MG63 (cell line): ENCODE measurements at regions not wholly inside any gene's neighbourhood (a gene's known extent, or its start where the extent isn't known, plus 50 kb on each side); places are given as distances from the start of the nearest gene placed in this dataset.
A peak's percentile ranks its signal among the peaks of the same experiment; 100 is the strongest.
"Not testable (repeated sequence)": the region's sequence is repeated elsewhere in the genome, so short reads cannot be mapped to it uniquely, and the experiment has no call there.

ENCODE experiments used
- DNase-seq: peaks from one replicate; pipeline ENCODE4 v3.0.0-alpha.2; 2020
- H3K27me3 ChIP-seq: fragments of 250-450 bp; sonication (Bioruptor Pico); 2 replicates; pipeline ENCODE4 v1.5.1; 2020; ENCODE audit warnings: mild to moderate bottlenecking, moderate library complexity
- H3K36me3 ChIP-seq: fragments of 250-450 bp; sonication (Bioruptor Pico); 2 replicates; pipeline ENCODE4 v1.5.1; 2020; ENCODE audit warnings: mild to moderate bottlenecking, moderate library complexity
- H3K4me3 ChIP-seq: fragments of 250-450 bp; sonication (Bioruptor Pico); 2 replicates; pipeline ENCODE4 v1.5.1; 2020; ENCODE audit warnings: mild to moderate bottlenecking, moderate library complexity
- H3K9me3 ChIP-seq: fragments of 250-450 bp; sonication (Bioruptor Pico); 2 replicates; pipeline ENCODE4 v1.5.1; 2020; ENCODE audit warnings: mild to moderate bottlenecking, moderate library complexity

DNA sequence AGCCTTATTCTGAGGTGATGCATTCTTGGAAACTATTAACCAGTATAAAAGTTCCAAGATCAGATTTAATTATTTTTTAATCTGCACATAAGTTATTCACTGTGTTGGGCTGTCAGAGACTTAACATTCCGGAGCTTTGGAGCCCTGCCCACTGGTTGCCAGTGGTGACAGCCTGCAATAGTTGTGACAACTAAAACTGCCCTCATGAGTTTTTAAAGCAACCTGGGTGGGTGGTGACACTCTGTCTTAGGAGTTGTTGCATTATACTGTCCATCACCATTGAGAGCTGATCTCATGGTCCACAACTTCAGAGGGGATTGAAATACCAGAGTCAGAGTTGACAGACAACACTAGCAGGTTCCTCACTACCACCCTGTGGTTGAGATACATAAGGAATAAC lies 653.9 kb upstream of the USP24 start:
- no peaks in the 10 kb centered on the region for H3K9me3 ChIP-seq

DNA sequence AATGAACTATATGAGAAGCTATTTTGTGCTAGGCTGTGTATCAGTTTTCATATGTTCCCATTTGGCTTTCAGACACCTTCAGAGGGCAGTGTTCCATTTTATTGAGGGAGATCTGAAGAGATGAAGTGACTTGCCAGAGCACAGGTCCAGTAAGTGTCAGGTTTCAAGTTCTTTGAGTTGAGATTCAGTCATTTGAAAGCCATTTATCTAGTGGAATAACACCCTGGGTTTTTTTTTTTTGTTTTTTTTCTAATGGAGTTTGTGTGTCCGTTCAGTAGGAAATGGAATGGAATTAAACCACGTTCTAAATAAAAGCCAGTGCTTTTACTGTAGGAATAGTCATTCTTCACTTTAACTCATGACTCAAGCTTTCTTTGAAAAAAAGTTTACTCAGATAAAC lies 652.9 kb upstream of the USP24 start:
- DNase-seq: peak; percentile 17

More for the DNA sequence above, 653.9 kb upstream of the USP24 start:
- Histone ChIP-seq H3K36me3 (no peaks in the 10 kb centered on the region), H3K4me3 (no peak overlapping the region), H3K27me3 (no peaks in the 10 kb centered on the region)
- DNase-seq: no peak

DNA sequence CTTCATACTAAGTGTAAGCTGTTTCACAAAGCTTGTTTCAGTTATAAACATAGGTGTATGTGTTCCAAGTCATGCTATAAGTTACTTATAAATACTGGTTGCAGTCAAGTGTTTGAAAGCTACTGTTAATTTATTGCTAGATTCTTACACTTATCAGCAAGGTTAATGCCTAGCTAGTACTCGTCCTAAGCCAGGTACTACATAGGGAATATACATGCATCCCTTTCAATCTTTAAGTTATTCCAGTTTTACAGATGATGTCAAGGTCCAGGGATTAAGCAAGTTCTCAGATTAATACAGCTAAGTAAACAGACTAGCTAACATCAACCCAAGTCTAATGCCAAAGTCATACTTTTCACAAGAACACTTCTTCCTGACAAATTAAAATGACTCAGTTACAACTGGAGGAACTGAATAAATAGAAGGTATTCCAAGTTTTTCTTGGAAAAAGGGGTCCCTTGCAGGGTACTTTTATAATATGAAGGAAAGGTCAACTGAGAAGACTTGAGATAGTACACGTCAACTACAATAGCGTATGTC lies 652.2 kb upstream of the USP24 start:
- H3K36me3 ChIP-seq: no peaks in the 10 kb centered on the region
- no peak overlapping the region for H3K4me3 ChIP-seq
- no peaks in the 10 kb centered on the region for H3K27me3 ChIP-seq
- no peak for DNase-seq
- no peaks in the 10 kb centered on the region for H3K9me3 ChIP-seq

More for the DNA sequence above, 652.9 kb upstream of the USP24 start:
- H3K27me3 ChIP-seq: no peaks in the 10 kb centered on the region
- H3K9me3 ChIP-seq: no peaks in the 10 kb centered on the region
- H3K4me3 ChIP-seq: no peak overlapping the region
- H3K36me3 ChIP-seq: no peaks in the 10 kb centered on the region

DNA sequence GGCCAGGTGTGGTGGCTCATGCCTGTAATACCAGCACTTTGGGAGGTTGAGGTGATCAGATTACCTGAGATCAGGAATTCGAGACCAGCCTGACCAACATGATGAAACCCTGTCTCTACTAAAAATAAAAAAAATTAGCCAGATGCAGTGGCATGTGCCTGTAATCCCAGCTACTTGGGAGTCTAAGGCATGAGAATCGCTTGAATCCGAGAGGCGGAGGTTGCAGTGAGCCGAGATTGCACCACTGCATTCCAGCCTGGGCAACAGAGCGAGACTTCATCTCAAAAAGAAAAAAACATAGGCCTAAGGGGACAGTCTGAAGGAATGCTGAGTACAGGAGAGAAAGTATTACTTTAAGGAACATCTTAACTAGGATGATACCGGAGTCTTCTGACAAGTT lies 650.6 kb upstream of the USP24 start:
- not testable (repeated sequence) for DNase-seq, H3K4me3 ChIP-seq, H3K9me3 ChIP-seq, H3K27me3 ChIP-seq, H3K36me3 ChIP-seq

DNA sequence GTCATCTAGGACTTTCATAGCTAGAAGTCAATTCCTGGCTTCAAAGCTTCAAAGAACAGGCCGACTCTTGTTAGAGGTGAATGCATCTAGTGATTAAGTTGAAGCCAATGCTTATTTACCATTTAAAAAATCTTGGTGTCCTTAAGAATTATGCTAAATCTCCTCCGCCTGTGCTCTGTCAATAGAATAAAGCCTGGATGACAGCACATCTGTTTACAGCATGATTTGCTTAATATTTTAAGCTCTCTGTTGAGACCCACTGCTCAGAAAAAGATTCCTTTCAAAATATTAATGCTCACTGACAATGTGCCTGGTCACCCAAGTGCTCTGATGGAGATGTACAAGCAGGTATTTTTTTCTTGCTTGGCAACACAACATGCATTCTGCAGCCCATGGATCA lies 649.1 kb upstream of the USP24 start:
- Histone ChIP-seq H3K9me3 (no peaks in the 10 kb centered on the region), H3K36me3 (no peaks in the 10 kb centered on the region)
- DNase-seq: no peak

DNA sequence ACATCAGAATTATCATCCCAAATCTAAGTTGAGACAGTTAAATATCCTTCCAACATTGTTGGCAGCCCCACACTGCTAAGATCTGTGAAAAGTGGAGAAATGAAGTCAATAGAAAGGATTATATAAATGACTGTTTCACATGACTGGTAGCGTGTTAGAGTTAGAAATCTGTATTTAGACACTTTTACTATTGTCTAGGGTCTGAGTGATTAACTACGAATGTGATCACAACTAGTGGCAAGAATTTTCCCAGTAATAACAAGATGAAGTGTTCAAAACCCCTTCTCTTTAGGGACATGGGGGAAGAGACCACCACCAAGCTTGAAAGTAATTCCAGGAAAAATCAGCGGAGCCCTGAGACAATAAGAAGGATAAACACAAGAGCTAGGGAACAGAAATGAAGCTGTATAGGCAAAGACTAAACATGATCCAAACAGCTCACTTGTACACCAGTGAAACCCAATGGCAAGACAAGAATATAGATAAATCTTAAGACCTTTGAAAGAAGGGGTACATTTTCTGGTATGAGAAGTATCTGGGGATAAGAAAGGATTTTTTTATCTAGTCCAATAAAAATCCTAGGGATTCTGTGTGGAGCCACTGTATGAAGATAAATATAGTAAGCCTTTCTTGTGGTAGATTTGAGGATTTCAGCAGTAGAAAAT lies 646.6 kb upstream of the USP24 start:
- Histone ChIP-seq H3K27me3 (no peaks in the 10 kb centered on the region), H3K36me3 (no peaks in the 10 kb centered on the region), H3K9me3 (no peaks in the 10 kb centered on the region), H3K4me3 (no peak overlapping the region)
- DNase-seq: no peak

More for the DNA sequence above, 649.1 kb upstream of the USP24 start:
- H3K27me3 ChIP-seq: no peaks in the 10 kb centered on the region
- no peak overlapping the region for H3K4me3 ChIP-seq

DNA sequence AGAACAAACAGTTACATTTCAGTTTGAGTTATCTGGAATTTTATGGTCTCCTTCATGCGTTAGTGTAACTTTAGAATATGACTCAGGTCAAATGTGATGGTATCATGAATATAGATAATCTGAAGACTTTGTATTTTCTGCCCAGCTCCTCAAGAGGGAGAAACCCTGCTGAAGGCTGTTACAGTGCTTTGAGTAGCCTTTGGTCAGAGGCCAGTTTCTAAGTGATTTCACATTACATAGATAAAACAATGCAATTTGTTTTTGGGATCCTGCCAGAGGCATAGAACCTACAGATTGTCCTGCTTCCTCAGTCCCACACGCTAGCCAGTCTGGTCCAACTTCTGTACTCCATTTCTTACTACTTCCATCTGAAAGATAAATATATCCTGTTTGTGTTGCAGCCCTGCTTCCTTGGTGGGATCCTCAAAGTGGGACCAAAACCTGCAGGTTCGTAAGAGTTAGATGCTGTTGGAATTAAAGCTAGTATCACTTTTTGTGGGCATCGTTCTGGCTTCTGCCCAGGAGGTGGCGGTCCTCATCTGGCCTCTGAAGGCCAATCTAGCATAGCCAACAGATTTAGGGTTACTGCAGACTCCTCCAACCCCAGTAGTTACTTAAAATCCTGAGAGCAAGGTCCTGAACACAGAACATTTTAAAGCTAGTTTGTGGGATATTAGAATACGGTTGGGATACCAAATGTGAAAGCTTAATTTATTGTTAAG lies 645.8 kb upstream of the USP24 start:
- H3K9me3 ChIP-seq: no peaks in the 10 kb centered on the region
- no peaks in the 10 kb centered on the region for H3K27me3 ChIP-seq
- no peak for DNase-seq
- H3K36me3 ChIP-seq: no peaks in the 10 kb centered on the region
- no peak overlapping the region for H3K4me3 ChIP-seq

DNA sequence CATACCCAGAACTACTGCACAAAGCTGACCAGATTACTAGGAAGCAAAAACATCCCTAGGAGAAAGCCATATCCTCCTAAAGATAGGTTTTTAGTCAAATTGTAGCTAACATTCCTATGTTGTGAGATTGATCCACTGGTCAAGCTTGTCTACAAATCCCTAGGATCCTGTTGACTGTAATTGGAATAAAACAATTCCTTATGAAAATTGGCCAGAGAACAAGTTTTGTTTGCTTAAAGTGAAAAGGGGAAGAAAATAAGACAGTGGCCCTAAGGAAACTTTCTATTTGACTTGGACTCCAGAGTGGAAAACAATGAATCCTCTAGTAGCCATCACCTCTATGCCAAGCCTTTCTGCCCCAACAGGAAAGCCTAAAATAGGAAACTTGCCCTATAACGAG lies 645.2 kb upstream of the USP24 start:
- Histone ChIP-seq H3K36me3 (no peaks in the 10 kb centered on the region), H3K27me3 (no peaks in the 10 kb centered on the region), H3K9me3 (no peaks in the 10 kb centered on the region), H3K4me3 (no peak overlapping the region)
- no peak for DNase-seq

DNA sequence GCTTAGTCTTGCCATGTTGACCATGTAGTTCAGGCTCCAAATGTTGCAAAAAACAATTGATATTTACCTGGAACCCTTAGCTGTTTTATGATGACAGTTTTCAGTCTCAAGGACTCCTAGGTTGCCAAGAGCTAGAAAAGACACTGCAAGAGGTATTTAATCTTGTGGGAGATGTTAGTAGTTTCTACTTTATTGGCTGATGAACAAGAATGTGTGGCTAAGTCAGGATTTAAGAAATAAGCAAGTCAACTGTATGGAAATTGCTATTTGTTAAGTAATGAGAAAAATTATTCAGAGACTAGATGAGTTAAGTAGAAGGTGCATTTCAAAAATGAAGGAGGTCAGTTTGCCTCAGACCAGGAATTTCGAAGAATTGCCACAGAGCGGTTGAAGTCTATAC lies 639.7 kb upstream of the USP24 start:
- Histone ChIP-seq H3K4me3 (no peak overlapping the region), H3K27me3 (no peaks in the 10 kb centered on the region), H3K9me3 (0 out of 2 replicates have a peak, but pooled peaks cover 2% of the 10 kb centered on the region), H3K36me3 (no peaks in the 10 kb centered on the region)
- no peak for DNase-seq

DNA sequence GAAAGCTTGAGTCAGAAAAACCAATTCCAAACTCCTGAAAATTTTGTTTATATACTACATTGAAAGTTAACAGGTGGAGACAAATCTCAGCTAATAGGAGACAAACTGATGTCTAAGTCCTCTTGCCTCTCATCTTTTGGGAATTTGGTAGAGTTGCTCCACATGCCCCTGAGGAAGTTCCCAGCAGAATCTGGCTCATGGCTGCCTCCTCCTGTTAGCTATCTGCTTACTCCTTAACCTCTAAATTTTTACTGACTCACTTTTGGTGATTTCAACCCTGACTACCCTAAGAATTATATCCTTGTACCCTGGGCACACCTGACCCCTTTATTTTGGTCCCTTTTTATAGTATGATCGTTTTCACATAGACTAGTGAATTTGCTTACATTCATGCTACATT lies 633.7 kb upstream of the USP24 start:
- peak; percentile 28 for DNase-seq

DNA sequence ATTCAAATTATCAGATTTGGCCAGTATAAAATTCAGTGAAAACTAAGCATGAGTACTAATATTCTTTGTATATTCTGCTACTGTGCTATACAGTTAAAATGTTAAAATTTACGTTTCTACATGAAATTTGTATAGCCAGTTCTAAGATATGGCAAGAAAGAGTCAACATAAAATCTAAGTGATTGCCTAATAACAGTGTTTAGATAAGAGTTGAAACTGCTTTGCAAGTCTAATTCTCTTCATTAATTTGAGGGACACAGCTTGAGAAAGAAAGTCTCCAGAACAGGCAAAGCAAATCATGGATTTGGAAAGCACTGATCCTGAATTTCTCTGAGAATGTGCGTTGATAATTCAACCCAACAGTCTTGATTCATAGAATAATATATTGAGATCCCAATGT lies 630.9 kb upstream of the USP24 start:
- H3K4me3 ChIP-seq: no peak overlapping the region
- no peak for DNase-seq
- H3K27me3 ChIP-seq: no peaks in the 10 kb centered on the region
- H3K36me3 ChIP-seq: no peaks in the 10 kb centered on the region
- 0 out of 2 replicates have a peak, but pooled peaks cover 2% of the 10 kb centered on the region for H3K9me3 ChIP-seq

More for the DNA sequence above, 633.7 kb upstream of the USP24 start:
- no peaks in the 10 kb centered on the region for H3K27me3 ChIP-seq
- H3K36me3 ChIP-seq: no peaks in the 10 kb centered on the region
- 0 out of 2 replicates have a peak, but pooled peaks cover 2% of the 10 kb centered on the region for H3K9me3 ChIP-seq
- H3K4me3 ChIP-seq: no peak overlapping the region

DNA sequence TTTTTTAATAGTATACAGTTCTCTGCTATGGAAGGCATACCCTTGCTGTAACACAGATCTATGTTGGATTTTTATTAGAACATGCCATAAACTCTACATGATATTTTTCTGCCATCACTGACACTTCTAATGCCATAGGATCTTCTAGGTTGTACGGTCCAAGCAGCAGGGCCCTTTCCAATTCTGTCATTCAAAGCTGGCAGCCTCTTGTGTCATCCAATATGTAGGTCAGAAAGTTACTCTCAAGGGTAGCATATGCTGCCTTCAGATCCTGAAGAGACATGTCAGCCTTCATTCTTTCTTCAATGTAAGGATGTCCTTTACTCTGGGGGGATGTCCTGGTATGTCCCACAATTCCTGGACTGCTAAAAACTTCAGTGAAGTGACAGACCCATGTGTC lies 629.2 kb upstream of the USP24 start:
- no peak overlapping the region for H3K4me3 ChIP-seq
- no peak for DNase-seq
- no peaks in the 10 kb centered on the region for H3K36me3 ChIP-seq
- no peaks in the 10 kb centered on the region for H3K9me3 ChIP-seq
- no peaks in the 10 kb centered on the region for H3K27me3 ChIP-seq

DNA sequence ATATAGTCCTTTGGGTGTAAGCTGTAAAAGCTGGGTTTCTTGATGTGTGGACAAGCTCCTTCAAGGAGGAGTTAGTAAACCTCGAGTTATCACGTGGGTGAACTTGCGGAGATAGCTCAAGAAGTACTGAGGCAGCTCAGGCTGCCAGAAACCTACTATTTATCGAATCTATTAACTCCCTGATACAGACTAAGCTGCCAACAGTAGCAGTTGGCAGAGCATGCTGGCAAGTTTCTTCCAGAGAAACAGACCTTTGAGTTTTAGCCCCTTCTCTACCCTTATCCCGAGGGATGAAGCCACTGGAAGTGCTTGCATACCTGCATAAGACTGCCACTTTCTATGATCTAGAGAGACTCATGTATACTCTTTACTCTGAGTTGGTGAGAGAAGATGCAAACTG lies 624.5 kb upstream of the USP24 start:
- no peak for DNase-seq
- H3K4me3 ChIP-seq: no peak overlapping the region
- H3K27me3 ChIP-seq: no peaks in the 10 kb centered on the region
- H3K36me3 ChIP-seq: no peaks in the 10 kb centered on the region
- H3K9me3 ChIP-seq: no peaks in the 10 kb centered on the region

DNA sequence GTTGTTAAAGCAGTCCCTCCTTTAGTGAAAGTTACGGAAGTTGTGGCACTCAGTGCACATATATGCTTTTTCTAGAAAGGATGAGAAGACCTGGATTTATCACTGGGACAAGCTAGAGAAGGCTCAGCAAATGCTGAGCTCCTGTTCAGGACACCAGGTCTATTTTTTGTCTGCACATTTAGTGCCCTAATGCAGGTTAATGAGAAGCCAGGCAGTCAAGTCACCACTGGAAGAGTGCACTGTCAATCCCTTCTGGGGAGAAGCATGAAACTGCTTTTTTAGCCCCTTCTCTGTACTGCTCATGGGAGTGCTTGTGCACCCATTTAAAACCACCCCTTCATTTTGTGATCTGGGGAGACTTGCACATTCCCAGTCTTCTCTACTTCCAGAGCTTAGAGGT lies 624.1 kb upstream of the USP24 start:
- Histone ChIP-seq H3K27me3 (no peaks in the 10 kb centered on the region), H3K36me3 (no peaks in the 10 kb centered on the region), H3K4me3 (no peak overlapping the region), H3K9me3 (no peaks in the 10 kb centered on the region)
- no peak for DNase-seq

DNA sequence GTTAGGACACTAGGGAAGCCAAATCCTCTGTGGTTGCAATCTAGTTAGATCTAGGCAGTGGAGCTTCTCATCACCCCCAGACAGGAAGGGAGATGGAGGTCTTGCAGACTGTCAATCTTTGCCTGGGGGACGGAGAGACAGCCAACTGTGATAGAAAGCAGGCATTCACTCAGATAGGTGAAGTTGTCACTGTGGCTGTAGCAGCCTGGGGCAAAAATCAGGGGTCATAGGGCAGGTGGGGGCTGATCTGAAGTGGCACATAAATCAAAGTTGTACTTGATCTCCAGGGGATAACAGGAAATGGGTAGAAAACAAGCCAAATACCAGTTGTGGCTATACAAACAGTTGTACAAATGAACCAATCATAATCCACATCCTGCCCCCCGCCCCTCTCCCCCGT lies 620.9 kb upstream of the USP24 start:
- DNase-seq: no peak
- H3K27me3 ChIP-seq: no peaks in the 10 kb centered on the region

DNA sequence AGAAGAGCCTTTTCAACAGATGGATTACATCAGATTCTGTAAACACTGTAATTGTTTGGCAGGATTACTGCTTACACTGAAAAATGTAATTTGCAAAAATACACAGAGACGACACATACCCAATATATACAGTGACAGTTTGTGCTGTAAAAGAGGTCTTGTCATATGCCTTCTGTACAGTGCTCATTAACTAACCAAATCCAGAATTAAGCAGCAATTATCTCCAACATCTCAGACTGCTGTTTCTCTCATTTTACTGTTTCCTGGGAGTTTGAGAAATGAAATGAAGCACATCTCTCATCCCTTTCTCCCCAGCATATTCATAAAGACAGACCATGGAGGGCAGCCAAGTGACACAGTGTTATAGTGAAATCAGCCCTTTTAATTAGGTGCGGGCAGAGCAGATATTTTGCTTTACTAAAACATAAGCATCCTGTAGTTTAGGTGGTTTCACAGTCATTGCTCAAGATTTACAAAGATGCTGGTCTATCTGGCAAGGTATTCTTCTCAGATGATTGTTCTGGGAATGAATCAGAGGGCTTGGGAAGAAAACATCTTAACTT lies 618.4 kb upstream of the USP24 start:
- peak; percentile 18 for DNase-seq
- no peak overlapping the region for H3K4me3 ChIP-seq
- no peaks in the 10 kb centered on the region for H3K36me3 ChIP-seq
- no peaks in the 10 kb centered on the region for H3K27me3 ChIP-seq
- no peaks in the 10 kb centered on the region; the same call in 1 of the 2 replicates for H3K9me3 ChIP-seq

More for the DNA sequence above, 620.9 kb upstream of the USP24 start:
- no peaks in the 10 kb centered on the region for H3K36me3 ChIP-seq
- H3K9me3 ChIP-seq: no peaks in the 10 kb centered on the region
- H3K4me3 ChIP-seq: no peak overlapping the region

DNA sequence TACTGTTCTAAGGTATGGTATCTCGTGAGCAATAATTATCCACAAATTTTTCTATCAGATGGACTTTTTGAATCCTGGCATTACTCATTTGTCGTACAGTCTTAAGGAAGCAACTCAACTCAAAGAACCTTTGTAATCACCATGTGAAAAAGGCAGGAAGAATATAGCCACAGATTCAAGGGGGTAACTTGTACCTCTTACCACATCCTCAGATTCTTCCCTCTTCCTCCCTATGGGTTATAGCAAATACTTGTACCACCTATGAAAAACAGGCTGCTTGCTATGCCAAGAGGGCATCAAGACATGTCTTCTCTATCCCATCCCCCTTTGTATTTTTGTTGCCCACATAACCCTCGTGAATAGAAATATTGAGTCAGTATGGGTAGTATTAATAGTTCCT lies 616.6 kb upstream of the USP24 start:
- Histone ChIP-seq H3K9me3 (peaks cover 4% of the 10 kb centered on the region; the same call in 1 of the 2 replicates), H3K27me3 (no peaks in the 10 kb centered on the region), H3K4me3 (no peak overlapping the region), H3K36me3 (no peaks in the 10 kb centered on the region)
- no peak for DNase-seq
